ENCODE measurements at regions not wholly inside any gene's neighbourhood (a gene's known extent, or its start where the extent isn't known, plus 50 kb on each side); places are given as distances from the start of the nearest gene placed in this dataset.

DNA sequence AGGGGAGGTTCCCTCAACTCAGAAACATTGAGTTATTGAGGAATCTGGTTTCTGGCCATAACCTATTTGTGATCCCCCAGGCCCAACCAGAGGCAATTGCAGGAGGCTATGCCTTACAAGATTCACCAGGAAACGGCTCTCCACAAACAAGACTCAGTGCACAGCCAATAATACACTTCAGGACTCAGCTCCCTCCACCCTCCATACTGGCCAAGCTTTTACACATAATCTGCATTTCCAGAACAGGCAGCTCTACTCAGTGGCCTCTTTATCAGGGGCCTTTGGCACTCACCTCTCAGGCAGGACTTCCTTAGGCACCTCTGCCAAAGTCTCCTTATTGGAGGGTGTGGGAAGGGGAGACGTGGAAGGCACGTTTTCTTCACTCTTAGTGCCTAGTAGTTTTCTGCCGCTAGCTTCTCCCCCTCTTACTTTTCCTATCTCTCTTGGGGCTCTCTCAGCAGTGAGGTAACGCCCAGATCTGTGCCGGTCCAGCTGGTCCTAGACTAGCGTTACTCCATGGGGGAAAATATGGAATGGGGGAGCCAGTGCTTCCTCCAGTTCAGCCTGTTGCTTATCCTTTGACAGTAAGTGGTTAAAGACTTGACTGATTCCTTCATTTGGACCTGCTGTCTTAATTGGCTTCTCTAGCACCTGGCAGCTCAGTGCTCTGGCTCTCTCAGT, 62.8 kb upstream of the ANO3 start:
- DNase-seq: no peak

- DNase-seq: no peak
Observed at GRCh38 chr11:26271666-26272065, 60.3 kb upstream of the ANO3 start.

GRCh38 chr11:26276798-26277424, 55.0 kb upstream of the ANO3 start:
- peak; percentile 57 to 72 (median 66) for DNase-seq

- DNase-seq: no peak
Observed at GRCh38 chr11:26278354-26278753, 53.6 kb upstream of the ANO3 start.

All from suppressor macrophage (primary cell).